Astrocyte of the spinal cord (primary cell): ENCODE measurements at regions not wholly inside any gene's neighbourhood (a gene's known extent, or its start where the extent isn't known, plus 50 kb on each side); places are given as distances from the start of the nearest gene placed in this dataset.

ENCODE experiments used
- DNase-seq: peaks from one replicate; pipeline ENCODE4 v3.0.0; 2011; ENCODE audit warnings: low read depth, low spot score
- H3K4me3 ChIP-seq: 2 replicates; pipeline ENCODE4 v1.5.1; 2011; ENCODE audit warnings: low read depth, mild to moderate bottlenecking, low read length, moderate library complexity
- CTCF ChIP-seq: IDR thresholded peaks from 2 replicates; pipeline ENCODE4 v1.5.1; 2012; ENCODE audit warnings: low read depth, mild to moderate bottlenecking, low read length, inconsistent platforms
- in situ Hi-C: cut with HindIII; loops from 2 replicates; pipeline ENCODE4 v1.10.0; 2017; ENCODE audit warnings: low sequenced_read_pairs

GRCh38 chr4:153138736-153139135 lies 65.5 kb upstream of the TRIM2 start:
- H3K4me3 ChIP-seq: no peak overlapping the region
- in situ Hi-C loops: no loop called here
- TF ChIP-seq CTCF: no peak
- DNase-seq: no peak

GRCh38 chr4:153140294-153140693 lies 63.9 kb upstream of the TRIM2 start:
- TF ChIP-seq CTCF: no peak
- in situ Hi-C loops: no loop called here
- no peak for DNase-seq
- H3K4me3 ChIP-seq: no peak overlapping the region

- no peak for DNase-seq
- no peak for TF ChIP-seq CTCF
- H3K4me3 ChIP-seq: no peak overlapping the region
- in situ Hi-C loops: no loop called here
These were observed 63.0 kb upstream of the TRIM2 start for GRCh38 chr4:153141238-153141637.

DNA sequence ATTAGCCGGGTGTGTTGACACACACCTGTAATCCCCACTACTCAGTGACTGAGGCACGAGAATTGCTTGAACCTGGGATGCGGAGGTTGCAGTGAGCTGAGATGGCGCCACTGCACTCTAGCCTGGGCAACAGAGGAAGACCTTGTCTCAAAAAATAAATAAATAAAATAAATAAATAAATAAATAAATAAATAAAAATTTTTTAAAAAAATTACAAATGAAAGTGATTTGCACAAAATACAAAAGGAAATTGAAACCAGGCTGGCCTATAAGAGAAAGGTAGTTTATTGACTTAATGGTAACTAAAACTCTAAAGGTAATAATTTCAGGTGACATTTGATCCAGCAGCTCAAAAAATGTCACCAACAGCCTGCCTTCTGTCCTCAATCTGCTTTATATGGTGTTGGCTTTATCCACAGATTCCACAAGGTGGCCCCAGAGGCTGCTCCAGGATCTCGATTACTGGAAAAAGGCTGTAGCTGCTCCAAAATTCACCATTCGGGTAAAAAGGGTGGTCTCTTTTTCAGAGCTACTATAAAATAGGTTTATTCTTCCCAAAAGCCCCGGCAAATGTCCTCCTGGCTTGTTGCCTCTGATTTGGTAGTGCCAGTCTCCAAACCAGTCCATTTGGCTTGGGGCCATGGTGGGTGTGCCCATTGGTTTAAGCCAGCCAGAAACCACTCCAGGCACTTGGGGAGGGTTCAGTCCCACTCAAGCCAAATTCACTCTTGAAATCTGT lies 61.4 kb upstream of the TRIM2 start:
- no peak overlapping the region for H3K4me3 ChIP-seq
- TF ChIP-seq CTCF: peak; percentile 86
- DNase-seq: peak; percentile 82
- in situ Hi-C loops: no loop called here

- no peak for TF ChIP-seq CTCF
- DNase-seq: peak; percentile 74
- no peak overlapping the region for H3K4me3 ChIP-seq
- in situ Hi-C loops: no loop called here
These were observed 60.5 kb upstream of the TRIM2 start for GRCh38 chr4:153143527-153144348.

DNA sequence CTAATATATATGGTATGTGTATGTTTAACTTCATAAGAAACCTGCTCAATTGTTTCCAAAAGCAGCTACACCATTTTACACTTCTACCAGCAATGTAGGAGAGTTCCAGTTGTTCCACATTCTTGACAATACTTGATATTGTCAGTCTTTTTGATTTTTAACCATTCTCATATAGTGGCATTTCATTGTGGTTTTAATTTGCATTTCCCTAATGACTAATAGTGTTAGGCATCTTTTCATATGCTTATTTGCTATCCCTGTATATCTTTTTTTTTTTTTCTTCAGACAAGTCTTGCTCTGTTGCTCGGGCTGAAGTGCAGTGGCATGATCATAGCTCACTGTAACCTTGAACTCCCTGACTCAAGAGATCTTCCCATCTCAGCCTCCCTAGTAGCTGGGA lies 58.2 kb upstream of the TRIM2 start:
- no peak for DNase-seq
- no peak for TF ChIP-seq CTCF
- H3K4me3 ChIP-seq: no peak overlapping the region
- in situ Hi-C loops: no loop called here
